Immature natural killer cell (primary cell): ENCODE measurements at regions not wholly inside any gene's neighbourhood (a gene's known extent, or its start where the extent isn't known, plus 50 kb on each side); places are given as distances from the start of the nearest gene placed in this dataset.

Experiments
- DNase-seq, 3 donors: peaks; one replicate each; pipeline ENCODE4 v3.0.0; 2022; ENCODE audit warnings: mixed read lengths in 1 of 3
- H3K27ac Mint-ChIP-seq, 6 donors: one replicate each; pipeline ENCODE4 v1.8.0; 2020; ENCODE audit warnings: mixed read lengths in 6 of 6, mild to moderate bottlenecking in 5 of 6, inconsistent platforms in 4 of 6, moderate library complexity in 3 of 6
- H3K27me3 Mint-ChIP-seq, 3 donors: one replicate each; pipeline ENCODE4 v1.8.0; 2020 to 2021; ENCODE audit warnings: low read depth in 3 of 3, mild to moderate bottlenecking in 3 of 3, mixed read lengths in 3 of 3, moderate library complexity in 3 of 3, inconsistent platforms in 1 of 3
- H3K36me3 Mint-ChIP-seq, 3 donors: one replicate each; pipeline ENCODE4 v1.8.0; 2020; ENCODE audit warnings: mixed read lengths in 3 of 3, inconsistent platforms in 2 of 3, mild to moderate bottlenecking in 2 of 3
- H3K4me1 Mint-ChIP-seq, 2 donors: one replicate each; pipeline ENCODE4 v1.8.0; 2020; ENCODE audit warnings: inconsistent platforms in 2 of 2, mild to moderate bottlenecking in 2 of 2, mixed read lengths in 2 of 2, moderate library complexity in 1 of 2
- H3K4me3 Mint-ChIP-seq, 5 donors: one replicate each; pipeline ENCODE4 v1.8.0; 2020; ENCODE audit warnings: mild to moderate bottlenecking in 5 of 5, mixed read lengths in 5 of 5, inconsistent platforms in 3 of 5, moderate library complexity in 3 of 5
- H3K9me3 Mint-ChIP-seq, 6 donors: one replicate each; pipeline ENCODE4 v1.8.0; 2020; ENCODE audit warnings: mild to moderate bottlenecking in 6 of 6, mixed read lengths in 6 of 6, inconsistent platforms in 4 of 6, moderate library complexity in 3 of 6

- Mint-ChIP-seq H3K4me3 (no peak overlapping the region), H3K4me1 (no peaks in the 10 kb centered on the region), H3K27me3 (peaks cover 1 to 7% (median 3%) of the 10 kb centered on the region in 3 donors), H3K36me3 (no peaks in the 10 kb centered on the region), H3K9me3 (peaks cover 0 to 3% (median 0%) of the 10 kb centered on the region in 6 donors), H3K27ac (no peak overlapping the region)
- DNase-seq: peak in 2 of 3 donors; percentile 6 to 11
Measured at GRCh38 chr3:39000008-39000450, 51.7 kb downstream of the SCN11A start.

- Mint-ChIP-seq H3K9me3 (peaks cover 0 to 3% (median 0%) of the 10 kb centered on the region in 6 donors), H3K36me3 (no peaks in the 10 kb centered on the region), H3K27ac (no peak overlapping the region), H3K27me3 (peaks cover 1 to 7% (median 3%) of the 10 kb centered on the region in 3 donors), H3K4me3 (no peak overlapping the region), H3K4me1 (no peaks in the 10 kb centered on the region)
- DNase-seq: no peak
Measured at GRCh38 chr3:38998086-38998485, 53.7 kb downstream of the SCN11A start.

GRCh38 chr3:38996193-38996592, 55.6 kb downstream of the SCN11A start:
- no peaks in the 10 kb centered on the region for H3K4me1 Mint-ChIP-seq
- H3K36me3 Mint-ChIP-seq: no peaks in the 10 kb centered on the region
- DNase-seq: no peak
- H3K9me3 Mint-ChIP-seq: peaks cover 0 to 3% (median 0%) of the 10 kb centered on the region in 6 donors
- no peak overlapping the region for H3K4me3 Mint-ChIP-seq
- H3K27me3 Mint-ChIP-seq: peaks cover 1 to 11% (median 4%) of the 10 kb centered on the region in 3 donors
- H3K27ac Mint-ChIP-seq: no peak overlapping the region

GRCh38 chr3:38994251-38994650, 57.5 kb downstream of the SCN11A start:
- DNase-seq: no peak
- H3K27me3 Mint-ChIP-seq: peaks cover 1 to 7% (median 4%) of the 10 kb centered on the region in 3 donors
- no peaks in the 10 kb centered on the region for H3K36me3 Mint-ChIP-seq
- no peak overlapping the region for H3K27ac Mint-ChIP-seq
- no peaks in the 10 kb centered on the region for H3K4me1 Mint-ChIP-seq
- no peak overlapping the region for H3K4me3 Mint-ChIP-seq
- H3K9me3 Mint-ChIP-seq: peaks cover 0 to 3% (median 0%) of the 10 kb centered on the region in 6 donors

GRCh38 chr3:38992117-38992760, 59.5 kb downstream of the SCN11A start:
- Mint-ChIP-seq H3K4me1 (no peaks in the 10 kb centered on the region), H3K27me3 (peaks cover 1 to 7% (median 4%) of the 10 kb centered on the region in 3 donors), H3K27ac (no peak overlapping the region), H3K4me3 (no peak overlapping the region), H3K36me3 (peaks cover 0 to 5% (median 0%) of the 10 kb centered on the region in 3 donors), H3K9me3 (peaks cover 0 to 3% (median 0%) of the 10 kb centered on the region in 6 donors)
- DNase-seq: no peak

- peaks cover 0 to 5% (median 0%) of the 10 kb centered on the region in 3 donors for H3K36me3 Mint-ChIP-seq
- DNase-seq: no peak
- H3K4me1 Mint-ChIP-seq: no peaks in the 10 kb centered on the region
- peaks cover 0 to 1% (median 0%) of the 10 kb centered on the region in 6 donors for H3K9me3 Mint-ChIP-seq
- peaks cover 1 to 4% (median 4%) of the 10 kb centered on the region in 3 donors for H3K27me3 Mint-ChIP-seq
- no peak overlapping the region for H3K27ac Mint-ChIP-seq
- H3K4me3 Mint-ChIP-seq: no peak overlapping the region
Measured at GRCh38 chr3:38990621-38991020, 61.1 kb downstream of the SCN11A start.

- H3K27ac Mint-ChIP-seq: no peak overlapping the region
- H3K27me3 Mint-ChIP-seq: peaks cover 0 to 7% (median 4%) of the 10 kb centered on the region in 3 donors
- no peaks in the 10 kb centered on the region for H3K4me1 Mint-ChIP-seq
- DNase-seq: no peak
- H3K36me3 Mint-ChIP-seq: peaks cover 0 to 5% (median 0%) of the 10 kb centered on the region in 3 donors
- H3K9me3 Mint-ChIP-seq: no peaks in the 10 kb centered on the region
- H3K4me3 Mint-ChIP-seq: no peak overlapping the region
Measured at GRCh38 chr3:38989917-38990510, 61.7 kb downstream of the SCN11A start.

- H3K27ac Mint-ChIP-seq: no peak overlapping the region
- DNase-seq: no peak
- H3K27me3 Mint-ChIP-seq: peaks cover 0 to 11% (median 7%) of the 10 kb centered on the region in 3 donors
- peaks cover 0 to 2% (median 0%) of the 10 kb centered on the region in 6 donors for H3K9me3 Mint-ChIP-seq
- H3K4me3 Mint-ChIP-seq: no peak overlapping the region
- H3K36me3 Mint-ChIP-seq: peaks cover 0 to 5% (median 0%) of the 10 kb centered on the region in 3 donors
- no peaks in the 10 kb centered on the region for H3K4me1 Mint-ChIP-seq
Measured at GRCh38 chr3:38988955-38989354, 62.8 kb downstream of the SCN11A start.

GRCh38 chr3:38987456-38987855, 64.3 kb downstream of the SCN11A start:
- no peak for DNase-seq
- H3K27me3 Mint-ChIP-seq: peaks cover 0 to 12% (median 7%) of the 10 kb centered on the region in 3 donors
- H3K27ac Mint-ChIP-seq: no peak overlapping the region
- H3K4me3 Mint-ChIP-seq: no peak overlapping the region
- H3K4me1 Mint-ChIP-seq: no peaks in the 10 kb centered on the region
- H3K36me3 Mint-ChIP-seq: peaks cover 0 to 5% (median 0%) of the 10 kb centered on the region in 3 donors
- peaks cover 0 to 2% (median 0%) of the 10 kb centered on the region in 6 donors for H3K9me3 Mint-ChIP-seq

- no peaks in the 10 kb centered on the region for H3K4me1 Mint-ChIP-seq
- peaks cover 0 to 9% (median 6%) of the 10 kb centered on the region in 3 donors for H3K27me3 Mint-ChIP-seq
- no peak for DNase-seq
- no peak overlapping the region for H3K4me3 Mint-ChIP-seq
- H3K36me3 Mint-ChIP-seq: peaks cover 0 to 5% (median 0%) of the 10 kb centered on the region in 3 donors
- no peak overlapping the region for H3K27ac Mint-ChIP-seq
- peaks cover 0 to 2% (median 0%) of the 10 kb centered on the region in 6 donors for H3K9me3 Mint-ChIP-seq
Measured at GRCh38 chr3:38986901-38987300, 64.8 kb downstream of the SCN11A start.

GRCh38 chr3:38985981-38986380, 65.8 kb downstream of the SCN11A start:
- Mint-ChIP-seq H3K27me3 (peaks cover 2 to 10% (median 9%) of the 10 kb centered on the region in 3 donors), H3K36me3 (peaks cover 0 to 5% (median 0%) of the 10 kb centered on the region in 3 donors), H3K9me3 (peaks cover 0 to 2% (median 0%) of the 10 kb centered on the region in 6 donors), H3K4me3 (no peak overlapping the region), H3K27ac (no peak overlapping the region), H3K4me1 (no peaks in the 10 kb centered on the region)
- no peak for DNase-seq

- H3K27ac Mint-ChIP-seq: no peak overlapping the region
- peaks cover 0 to 5% (median 0%) of the 10 kb centered on the region in 3 donors for H3K36me3 Mint-ChIP-seq
- H3K27me3 Mint-ChIP-seq: peaks cover 3 to 11% (median 9%) of the 10 kb centered on the region in 3 donors
- H3K4me1 Mint-ChIP-seq: no peaks in the 10 kb centered on the region
- DNase-seq: no peak
- H3K9me3 Mint-ChIP-seq: peaks cover 0 to 2% (median 0%) of the 10 kb centered on the region in 6 donors
- H3K4me3 Mint-ChIP-seq: no peak overlapping the region
Measured at GRCh38 chr3:38985581-38985980, 66.2 kb downstream of the SCN11A start.

- Mint-ChIP-seq H3K27me3 (peaks cover 3 to 9% (median 9%) of the 10 kb centered on the region in 3 donors), H3K4me1 (no peaks in the 10 kb centered on the region), H3K36me3 (peaks cover 0 to 5% (median 0%) of the 10 kb centered on the region in 3 donors), H3K27ac (no peak overlapping the region), H3K9me3 (peaks cover 0 to 2% (median 0%) of the 10 kb centered on the region in 6 donors), H3K4me3 (no peak overlapping the region)
- DNase-seq: no peak
Measured at GRCh38 chr3:38984731-38985130, 67.0 kb downstream of the SCN11A start.

GRCh38 chr3:38984110-38984509, 67.6 kb downstream of the SCN11A start:
- peaks cover 3 to 11% (median 9%) of the 10 kb centered on the region in 3 donors for H3K27me3 Mint-ChIP-seq
- no peak overlapping the region for H3K4me3 Mint-ChIP-seq
- H3K4me1 Mint-ChIP-seq: no peaks in the 10 kb centered on the region
- peaks cover 0 to 2% (median 0%) of the 10 kb centered on the region in 6 donors for H3K9me3 Mint-ChIP-seq
- peaks cover 0 to 5% (median 0%) of the 10 kb centered on the region in 3 donors for H3K36me3 Mint-ChIP-seq
- DNase-seq: no peak
- no peak overlapping the region for H3K27ac Mint-ChIP-seq
